A549 (cell line): ENCODE measurements at regions not wholly inside any gene's neighbourhood (a gene's known extent, or its start where the extent isn't known, plus 50 kb on each side); places are given as distances from the start of the nearest gene placed in this dataset.

Experiments
- ATAC-seq, 2 experiments: fragments of 200-7000 bp in 1 of 2; fragments of >200 bp in 1 of 2; cut with Nextera tagmentation in 1 of 2; cut with Tn5 transposase in 1 of 2; 3 replicates each; pipeline versions ENCODE4 v1.8.0 to v1.9.1; 2018 to 2020; ENCODE audit warnings: mild to moderate bottlenecking in 1 of 2, moderate library complexity in 1 of 2
- CTCF ChIA-PET: fragments of 300-600 bp; sonication (Branson Sonifier 250); formaldehyde crosslinking; extraction: SDS; loops from one replicate; lab custom pipeline; 2021; ENCODE audit warnings: antibody characterized with exemption, inconsistent platforms; lab: Yijun Ruan, JAX
- POLR2A ChIA-PET: fragments of 350-600 bp; formaldehyde crosslinking; extraction: SDS; loops from one replicate; lab custom pipeline; 2021; ENCODE audit warnings: antibody characterized with exemption, inconsistent platforms; lab: Yijun Ruan, JAX
- DNase-seq, 2 experiments: peaks; one replicate each; pipeline versions ENCODE4 v3.0.0 to v3.0.0-alpha.2; 2011 to 2016; ENCODE audit warnings: low read depth in 1 of 2, low spot score in 1 of 2
- FAIRE-seq: peaks from 2 replicates; lab custom pipeline; 2011; peaks lifted over from hg19 to GRCh38; lab: Jason Lieb, UNC
- H3K27ac ChIP-seq, 2 experiments: fragments of >200 bp; sonication (Bioruptor Twin); formaldehyde crosslinking; 3 replicates each; pipeline ENCODE4 v1.5.1; 2016 to 2017
- H3K4me1 ChIP-seq: fragments of >200 bp; sonication (Bioruptor Twin); formaldehyde crosslinking; 3 replicates; pipeline ENCODE4 v1.6.1; 2016
- H3K4me2 ChIP-seq: fragments of >200 bp; sonication (Bioruptor Twin); formaldehyde crosslinking; 3 replicates; pipeline ENCODE4 v1.6.1; 2016
- H3K4me3 ChIP-seq: fragments of >200 bp; sonication (Bioruptor Twin); formaldehyde crosslinking; 3 replicates; pipeline ENCODE4 v1.5.1; 2016
- H3K9me3 ChIP-seq: fragments of >200 bp; sonication (Bioruptor Twin); formaldehyde crosslinking; 3 replicates; pipeline ENCODE4 v1.6.1; 2016
- ATOH8 ChIP-seq: fragments of 250-450 bp; sonication (Bioruptor Pico); IDR thresholded peaks from 2 replicates; pipeline ENCODE4 v1.5.0; 2020; ENCODE audit warnings: low read depth, mild to moderate bottlenecking, moderate library complexity
- BHLHE40 ChIP-seq: IDR thresholded peaks from 2 replicates; pipeline ENCODE4 v1.6.1; 2012; ENCODE audit warnings: low read depth, low read length, inconsistent platforms
- CBX8 ChIP-seq: fragments of 200-600 bp; sonication (generic); IDR thresholded peaks from 2 replicates; pipeline ENCODE4 v1.6.1; 2016
- CHD2 ChIP-seq: fragments of 150-350 bp; IDR thresholded peaks from 2 replicates; pipeline ENCODE4 v1.6.1; 2014; ENCODE audit warnings: low read length; ENCODE audit not compliant: partially characterized antibody
- CTCF ChIP-seq: fragments of >200 bp; sonication (Bioruptor Twin); formaldehyde crosslinking; IDR thresholded peaks from 3 replicates; pipeline ENCODE4 v1.5.1; 2016
- EHMT2 ChIP-seq: fragments of 200-600 bp; sonication (generic); IDR thresholded peaks from 2 replicates; pipeline ENCODE4 v1.6.1; 2016; ENCODE audit warnings: antibody characterized with exemption, low read depth, mild to moderate bottlenecking, moderate library complexity
- EP300 ChIP-seq, 2 experiments: fragments of >200 bp; sonication (Bioruptor Twin); formaldehyde crosslinking; IDR thresholded peaks; 2 replicates in 1 of 2; 3 replicates in 1 of 2; pipeline ENCODE4 v1.6.1; 2016 to 2017
- FOSB ChIP-seq: fragments of 250-450 bp; sonication (Bioruptor Pico); IDR thresholded peaks from 2 replicates; pipeline ENCODE4 v1.5.0; 2020; ENCODE audit warnings: mild to moderate bottlenecking, moderate library complexity
- HDAC2 ChIP-seq: fragments of 200-600 bp; sonication (generic); IDR thresholded peaks from 2 replicates; pipeline ENCODE4 v1.6.1; 2016
- HMGXB4 ChIP-seq: fragments of 250-450 bp; sonication (Bioruptor Pico); IDR thresholded peaks from 2 replicates; pipeline ENCODE4 v1.5.0; 2021; ENCODE audit warnings: mild to moderate bottlenecking, moderate library complexity, borderline replicate concordance
- HOXB13 ChIP-seq: fragments of 250-450 bp; sonication (Bioruptor Pico); IDR thresholded peaks from 2 replicates; pipeline ENCODE4 v1.5.0; 2020; ENCODE audit warnings: low read depth, mild to moderate bottlenecking, moderate library complexity
- KDM1A ChIP-seq: fragments of 200-600 bp; sonication (generic); IDR thresholded peaks from 2 replicates; pipeline ENCODE4 v1.6.1; 2016; ENCODE audit warnings: low read depth, mild to moderate bottlenecking
- MAFK ChIP-seq: fragments of 450-650 bp; IDR thresholded peaks from 2 replicates; pipeline ENCODE4 v1.6.1; 2014; ENCODE audit not compliant: partially characterized antibody
- MAZ ChIP-seq: fragments of 150-350 bp; IDR thresholded peaks from 2 replicates; pipeline ENCODE4 v1.6.1; 2014; ENCODE audit warnings: antibody characterized with exemption, low read depth, low read length, borderline replicate concordance
- NFE2L2 ChIP-seq: fragments of 150-350 bp; conservative IDR thresholded peaks from 2 replicates; pipeline ENCODE4 v1.6.1; 2014; ENCODE audit warnings: low read length
- PBX3 ChIP-seq: IDR thresholded peaks from 2 replicates; pipeline ENCODE4 v1.6.1; 2012
- PHF8 ChIP-seq: fragments of 200-600 bp; sonication (generic); IDR thresholded peaks from 2 replicates; pipeline ENCODE4 v1.6.1; 2016; ENCODE audit warnings: low read depth, mild to moderate bottlenecking, antibody characterized with exemption, moderate library complexity, borderline replicate concordance
- POLR2A ChIP-seq: IDR thresholded peaks from 2 replicates; pipeline ENCODE4 v1.6.1; 2012; ENCODE audit warnings: mild to moderate bottlenecking, low read length
- RARB ChIP-seq: fragments of 250-450 bp; sonication (Bioruptor Pico); IDR thresholded peaks from 2 replicates; pipeline ENCODE4 v1.8.0; 2021; ENCODE audit warnings: mild to moderate bottlenecking, moderate library complexity
- RCOR1 ChIP-seq: fragments of 150-350 bp; IDR thresholded peaks from 2 replicates; pipeline ENCODE4 v1.6.1; 2014; ENCODE audit warnings: antibody characterized with exemption, low read length, low read depth
- RFX5 ChIP-seq: fragments of 450-650 bp; IDR thresholded peaks from 2 replicates; pipeline ENCODE4 v1.7.1; 2014; ENCODE audit warnings: antibody characterized with exemption, mild to moderate bottlenecking, moderate library complexity
- TFCP2L1 ChIP-seq: fragments of 250-450 bp; sonication (Bioruptor Pico); IDR thresholded peaks from 2 replicates; pipeline ENCODE4 v1.5.0; 2021; ENCODE audit warnings: mild to moderate bottlenecking
- TP53 ChIP-seq: fragments of 250-450 bp; sonication (Bioruptor Pico); IDR thresholded peaks from 2 replicates; pipeline ENCODE4 v1.5.0; 2021; ENCODE audit warnings: mild to moderate bottlenecking, moderate library complexity
- USF2 ChIP-seq: fragments of 450-650 bp; IDR thresholded peaks from 2 replicates; pipeline ENCODE4 v1.6.1; 2014; ENCODE audit warnings: antibody characterized with exemption
- ZC3H11A ChIP-seq: fragments of 450-650 bp; IDR thresholded peaks from 2 replicates; pipeline ENCODE4 v1.6.1; 2014; ENCODE audit warnings: antibody characterized with exemption, mild to moderate bottlenecking
- ZFP36 ChIP-seq: fragments of 450-650 bp; IDR thresholded peaks from 2 replicates; pipeline ENCODE4 v1.6.1; 2014; ENCODE audit warnings: borderline replicate concordance; ENCODE audit not compliant: partially characterized antibody
- ZSCAN20 ChIP-seq: fragments of 250-450 bp; sonication (Bioruptor Pico); IDR thresholded peaks from 2 replicates; pipeline ENCODE4 v1.8.0; 2022; ENCODE audit warnings: mild to moderate bottlenecking, moderate library complexity
- WGBS: methylation state at CpG from one replicate; pipeline ENCODE4 v1.1.6; 2017; ENCODE audit errors: missing lambda C conversion rate; 5-methylcytosine and 5-hydroxymethylcytosine counted together

- Histone ChIP-seq H3K9me3 (no peaks in the 10 kb centered on the region), H3K4me3 (no peak overlapping the region), H3K27ac (no peak overlapping the region), H3K4me1 (no peaks in the 10 kb centered on the region), H3K4me2 (no peak overlapping the region)
- DNase-seq (no peak), FAIRE-seq (no peak), ATAC-seq (no peak)
- ChIA-PET POLR2A (no interaction called here), CTCF (interaction anchor here (1.6 kb wide), 1 partner anchor 10 kb away, joined by 4 read pairs; no protein-coding TSS in a partner anchor)
- WGBS = 0% methylated on average over 4 of the region's 4 CpGs
- TF ChIP-seq RARB (CRISPR knock-in tag) = no peak
- no peak for TF ChIP-seq ATOH8 (CRISPR knock-in tag)
- no peak for TF ChIP-seq ZSCAN20 (CRISPR knock-in tag)
- no peak for TF ChIP-seq CBX8
- TF ChIP-seq CTCF = no peak
- no peak for TF ChIP-seq EP300 (IDR thresholded peaks at IDR 0.05)
- TF ChIP-seq EHMT2 = no peak
- no peak for TF ChIP-seq BHLHE40
- no peak for TF ChIP-seq PBX3
- TF ChIP-seq RCOR1 = no peak
- TF ChIP-seq ZC3H11A = no peak
- no peak for TF ChIP-seq CHD2
- TF ChIP-seq HOXB13 = no peak
- TF ChIP-seq HDAC2 = no peak
- TF ChIP-seq MAZ = no peak
Observed at GRCh38 chr20:41983159-41983558, 365.0 kb upstream of the CHD6 start.

- H3K4me1 ChIP-seq = no peaks in the 10 kb centered on the region
- no peak overlapping the region for H3K27ac ChIP-seq
- CTCF ChIA-PET = no interaction called here
- DNase-seq (no peak), ATAC-seq (no peak), FAIRE-seq (no peak)
- no peaks in the 10 kb centered on the region for H3K9me3 ChIP-seq
- POLR2A ChIA-PET = no interaction called here
- H3K4me3 ChIP-seq = no peak overlapping the region
- WGBS = 28% methylated on average over 3 of the region's 3 CpGs
- TF ChIP-seq BHLHE40 = no peak
- TF ChIP-seq HDAC2 = no peak
- no peak for TF ChIP-seq CBX8
- TF ChIP-seq CHD2 = no peak
- TF ChIP-seq POLR2A = no peak
- no peak for TF ChIP-seq HMGXB4
- TF ChIP-seq RFX5 = no peak
- no peak for TF ChIP-seq KDM1A
- no peak for TF ChIP-seq EHMT2
- TF ChIP-seq ATOH8 (CRISPR knock-in tag) = no peak
- TF ChIP-seq FOSB (CRISPR knock-in tag) = no peak
- TF ChIP-seq TFCP2L1 (CRISPR knock-in tag) = no peak
- TF ChIP-seq HOXB13 = no peak
- no peak for TF ChIP-seq ZSCAN20 (CRISPR knock-in tag)
- no peak for TF ChIP-seq PHF8
- no peak for TF ChIP-seq MAFK
- no peak for TF ChIP-seq NFE2L2
- no peak for TF ChIP-seq ZFP36
- TF ChIP-seq USF2 = no peak
- TF ChIP-seq TP53 = no peak
- H3K4me2 ChIP-seq = no peak overlapping the region
Observed at GRCh38 chr20:41981746-41982145, 363.6 kb upstream of the CHD6 start.
